ENCODE measurements at regions not wholly inside any gene's neighbourhood (a gene's known extent, or its start where the extent isn't known, plus 50 kb on each side); places are given as distances from the start of the nearest gene placed in this dataset.
"Not testable (repeated sequence)": the region's sequence is repeated elsewhere in the genome, so short reads cannot be mapped to it uniquely, and the experiment has no call there.

GRCh38 chr2:138291805-138292204 lies 209.8 kb upstream of the SPOPL start:
- no peak for DNase-seq (ENCODE audit: low spot score)
- intact Hi-C loops (cut with DNase I): no loop called here

GRCh38 chr2:138293045-138293444 lies 208.5 kb upstream of the SPOPL start:
- intact Hi-C loops (cut with DNase I): no loop called here
- no peak for DNase-seq (ENCODE audit: low spot score)

DNA sequence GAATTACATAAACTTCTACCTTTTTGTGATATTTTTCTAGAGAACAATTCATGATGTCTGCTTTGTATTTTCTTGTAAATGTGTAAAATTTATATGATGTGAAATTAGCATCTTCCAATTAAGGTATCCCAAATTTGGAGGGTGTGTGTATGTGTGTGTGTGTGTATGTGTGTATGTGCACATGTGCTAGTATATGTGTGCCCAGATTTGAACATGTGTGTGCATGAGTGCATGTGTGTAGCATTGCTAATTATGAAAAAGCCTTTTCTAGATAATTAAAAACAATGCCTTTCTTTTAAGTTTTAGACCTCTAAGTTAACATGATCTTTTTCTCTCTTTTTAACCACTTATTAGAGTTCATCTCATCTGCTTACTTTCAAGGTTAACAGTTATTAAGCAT lies 208.0 kb upstream of the SPOPL start:
- no peak for DNase-seq (ENCODE audit: low spot score)
- intact Hi-C loops (cut with DNase I): no loop called here

GRCh38 chr2:138294451-138294850 lies 207.1 kb upstream of the SPOPL start:
- no peak for DNase-seq (ENCODE audit: low spot score)
- intact Hi-C loops (cut with DNase I): no loop called here

DNA sequence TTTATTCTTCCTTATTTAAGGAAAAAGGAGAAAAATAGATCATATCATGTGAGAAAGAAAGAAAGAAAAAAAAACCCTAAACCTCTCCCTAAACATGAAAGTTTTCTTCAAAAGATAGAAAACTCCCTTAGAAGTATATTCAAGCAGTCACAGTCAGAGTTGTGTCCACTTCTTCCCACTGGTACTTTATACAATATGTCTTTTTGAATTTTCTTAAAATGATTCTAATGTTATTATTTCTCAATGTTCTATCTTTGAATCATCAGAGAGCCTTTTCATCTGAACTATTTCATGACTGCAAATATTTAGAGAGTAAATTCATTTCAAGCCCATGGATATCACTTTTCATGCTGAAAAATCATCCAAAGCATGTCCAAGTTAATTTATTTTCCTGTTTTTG lies 205.2 kb upstream of the SPOPL start:
- intact Hi-C loops (cut with DNase I): no loop called here
- DNase-seq (ENCODE audit: low spot score): no peak

DNA sequence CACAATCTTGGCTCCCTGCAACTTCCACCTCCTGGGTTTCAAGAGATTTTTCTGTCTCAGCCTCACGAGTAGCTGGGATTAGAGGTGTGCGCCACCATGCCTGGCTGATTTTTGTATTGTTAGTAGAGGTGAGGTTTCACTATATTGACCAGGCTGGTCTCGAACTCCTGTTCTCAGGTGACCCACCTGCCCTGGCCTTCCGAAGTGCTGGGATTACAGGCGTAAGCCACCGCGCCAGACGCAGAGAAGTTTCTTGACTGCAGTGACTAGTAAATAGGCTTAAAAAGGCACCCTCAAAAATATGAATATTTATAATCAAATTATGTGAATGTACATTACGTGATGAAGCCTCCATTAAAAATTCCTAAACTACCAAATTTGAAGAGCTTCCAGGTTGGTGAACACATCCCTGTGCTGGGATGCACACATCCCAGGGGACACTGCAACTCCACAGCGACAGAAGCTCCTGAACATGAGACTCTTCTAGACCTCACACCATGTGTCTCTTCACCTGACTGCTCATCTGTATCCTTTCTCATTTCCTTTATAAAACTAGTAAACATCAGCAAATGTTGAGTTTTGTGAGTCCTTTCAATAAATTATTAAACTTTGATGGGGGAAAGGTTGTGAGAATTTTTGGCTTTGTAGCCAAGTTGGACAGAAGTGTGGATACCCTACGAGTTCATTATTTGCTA lies 203.3 kb upstream of the SPOPL start:
- no peak for DNase-seq (ENCODE audit: low spot score)
- intact Hi-C loops (cut with DNase I): no loop called here

DNA sequence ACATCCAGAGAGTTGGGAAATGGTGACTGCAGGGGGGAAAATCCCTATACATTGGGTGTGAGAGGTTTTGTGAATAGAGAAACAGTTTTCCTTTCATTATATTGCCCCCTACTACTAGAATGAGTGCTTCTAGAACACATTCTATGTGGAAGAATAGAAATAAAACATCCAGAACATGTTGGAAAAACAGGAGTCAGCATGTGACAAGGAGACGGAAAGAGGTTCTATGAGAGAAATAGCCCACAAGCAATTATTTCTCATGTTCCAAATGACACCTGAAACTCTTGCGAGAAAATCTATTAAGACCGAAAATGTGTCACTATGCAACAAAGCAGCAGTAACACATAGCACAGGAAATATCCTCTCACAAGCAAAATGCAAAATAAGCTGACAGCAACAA lies 202.7 kb upstream of the SPOPL start:
- intact Hi-C loops (cut with DNase I): no loop called here
- no peak for DNase-seq (ENCODE audit: low spot score)

- DNase-seq (ENCODE audit: low spot score): no peak
- intact Hi-C loops (cut with DNase I): no loop called here
Measured at GRCh38 chr2:138306626-138307025, 194.9 kb upstream of the SPOPL start.

GRCh38 chr2:138307099-138307498 lies 194.5 kb upstream of the SPOPL start:
- no peak for DNase-seq (ENCODE audit: low spot score)

DNA sequence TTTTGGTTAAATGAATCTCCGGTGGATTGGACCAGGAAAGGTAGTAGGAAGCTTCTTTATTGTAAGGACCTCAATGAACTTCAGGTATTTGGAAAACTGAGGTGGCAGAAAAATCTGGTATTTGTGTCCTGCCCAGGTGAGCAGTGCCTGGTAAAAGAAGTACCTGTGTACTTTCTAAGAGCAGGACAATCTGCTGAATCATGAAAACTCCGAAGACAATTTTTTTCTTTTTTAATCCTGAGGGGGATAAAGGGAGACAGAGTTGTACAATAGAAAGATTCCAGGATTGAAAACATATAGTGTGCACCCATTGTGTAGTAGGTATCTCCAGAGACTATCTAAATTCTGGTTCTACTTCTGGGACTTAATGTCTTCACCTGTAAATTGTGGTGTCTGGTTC lies 191.8 kb upstream of the SPOPL start:
- DNase-seq (ENCODE audit: low spot score): no peak
- intact Hi-C loops (cut with DNase I): no loop called here

More at GRCh38 chr2:138307099-138307498, 194.5 kb upstream of the SPOPL start:
- intact Hi-C loops (cut with DNase I): no loop called here

DNA sequence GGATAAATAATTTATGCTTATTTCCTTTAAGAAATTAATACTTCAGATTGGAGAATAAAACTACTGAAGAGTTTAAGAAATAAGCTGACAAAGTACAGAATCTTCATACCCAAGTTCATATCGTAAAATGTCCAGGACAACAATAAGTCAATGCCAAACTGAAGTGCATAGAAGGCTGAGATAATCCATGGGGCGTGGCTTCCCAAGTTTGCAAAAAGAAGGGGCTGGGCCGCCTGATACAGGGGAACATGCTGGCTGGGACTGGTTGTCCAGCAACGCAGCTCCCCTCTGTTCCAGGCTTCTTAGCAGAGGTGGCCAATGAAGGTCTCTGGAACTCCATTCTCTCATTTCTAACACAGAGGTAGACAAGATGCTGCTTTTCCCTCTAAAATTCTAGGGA lies 189.5 kb upstream of the SPOPL start:
- intact Hi-C loops (cut with DNase I): no loop called here
- DNase-seq (ENCODE audit: low spot score): no peak

DNA sequence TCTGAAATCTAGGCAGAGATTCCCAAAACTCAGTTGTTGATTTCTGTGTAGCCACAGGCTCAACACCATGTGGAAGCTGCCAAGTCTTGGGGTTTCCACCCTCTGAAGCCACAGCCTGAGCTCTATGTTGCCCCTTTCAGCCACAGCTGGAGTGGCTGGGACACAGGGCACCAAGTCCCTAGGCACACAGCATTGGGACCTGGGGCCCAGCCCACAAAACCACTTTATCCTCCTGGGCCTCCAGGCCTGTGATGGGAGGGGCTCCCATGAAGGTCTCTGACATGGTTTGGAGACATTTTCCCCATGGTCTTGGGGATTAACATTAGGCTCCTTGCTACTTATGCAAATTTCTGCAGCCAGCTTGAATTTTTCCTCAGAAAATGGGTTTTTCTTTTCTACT lies 186.0 kb upstream of the SPOPL start:
- DNase-seq (ENCODE audit: low spot score); intact Hi-C loops (cut with DNase I): not testable (repeated sequence)

GRCh38 chr2:138319616-138320015 lies 182.0 kb upstream of the SPOPL start:
- intact Hi-C loops (cut with DNase I): no loop called here
- no peak for DNase-seq (ENCODE audit: low spot score)

- intact Hi-C loops (cut with DNase I): no loop called here
- no peak for DNase-seq (ENCODE audit: low spot score)
Measured at GRCh38 chr2:138321458-138321857, 180.1 kb upstream of the SPOPL start.

- DNase-seq (ENCODE audit: low spot score): no peak
- intact Hi-C loops (cut with DNase I): no loop called here
Measured at GRCh38 chr2:138323382-138324067, 178.0 kb upstream of the SPOPL start.

DNA sequence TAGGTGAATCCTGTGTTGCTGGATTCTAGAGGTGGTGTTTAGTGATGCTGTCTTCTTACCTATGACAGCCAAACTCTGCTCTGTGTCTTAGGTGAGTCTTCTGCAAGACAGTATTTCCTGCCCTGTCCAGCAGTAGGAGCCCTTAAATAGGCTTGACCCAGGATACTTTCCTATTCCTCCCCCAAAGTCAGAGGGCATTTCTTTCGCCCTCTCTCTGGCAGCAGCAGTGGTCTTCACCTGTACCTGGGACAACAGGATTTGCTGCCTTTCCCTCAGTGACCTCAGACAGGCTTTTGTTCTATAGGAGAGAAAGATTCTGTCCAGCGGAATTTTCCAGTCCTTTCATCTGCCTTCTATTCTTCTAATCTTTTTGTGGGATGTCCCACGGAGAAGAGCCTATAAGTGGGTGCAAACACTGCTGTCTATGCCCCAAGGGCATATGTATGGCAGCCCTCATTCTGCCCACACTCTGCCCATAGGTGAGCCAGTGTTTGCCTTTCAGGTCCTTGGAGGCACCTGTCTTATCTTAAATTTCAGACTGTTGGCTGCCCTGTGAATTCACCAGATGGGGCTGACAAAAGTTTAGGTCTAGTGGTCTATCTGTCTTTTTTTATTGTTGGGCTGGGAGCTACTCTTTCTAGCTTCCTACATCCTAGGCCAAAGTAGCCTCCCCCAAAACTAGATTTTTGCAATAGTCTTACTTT lies 177.3 kb upstream of the SPOPL start:
- no peak for DNase-seq (ENCODE audit: low spot score)
- intact Hi-C loops (cut with DNase I): no loop called here

DNA sequence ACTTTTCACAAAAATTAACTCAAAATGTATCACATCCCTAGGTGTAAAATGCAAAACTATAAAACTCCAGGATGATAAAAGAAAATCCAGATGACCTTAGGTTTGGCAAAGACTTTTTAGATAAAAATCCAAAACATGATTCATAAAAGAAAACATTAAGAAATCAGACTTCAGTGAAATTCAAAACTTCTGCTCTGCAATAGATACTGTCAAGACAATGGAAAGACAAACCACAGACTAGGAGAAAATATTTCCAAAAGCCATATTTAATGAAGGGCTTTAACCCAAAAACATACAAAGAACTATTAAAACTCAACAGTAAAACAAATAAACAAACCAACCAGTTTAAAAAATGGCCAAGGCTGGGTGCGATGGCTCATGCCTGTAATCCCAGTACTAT lies 173.6 kb upstream of the SPOPL start:
- intact Hi-C loops (cut with DNase I): no loop called here

DNA sequence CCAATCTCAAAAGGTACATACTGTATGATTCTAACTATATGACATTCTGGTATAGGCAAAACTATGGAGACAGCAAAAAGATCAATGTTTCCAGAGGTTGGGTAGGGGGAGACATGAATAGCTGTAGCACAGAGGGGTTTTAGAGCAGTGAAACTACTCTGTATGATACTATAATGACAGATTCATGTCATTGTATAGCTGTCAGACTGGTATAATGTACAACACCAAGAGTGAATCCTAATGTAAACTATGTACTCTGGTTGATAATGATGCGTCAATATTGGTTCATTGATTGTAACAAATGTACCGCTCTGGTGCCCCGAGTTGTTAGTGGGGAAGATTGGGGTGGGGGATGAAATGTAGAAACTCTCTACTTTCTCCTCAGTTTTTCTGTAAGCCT lies 172.4 kb upstream of the SPOPL start:
- intact Hi-C loops (cut with DNase I): no loop called here
- DNase-seq (ENCODE audit: low spot score): no peak

More for the DNA sequence above, 173.6 kb upstream of the SPOPL start:
- no peak for DNase-seq (ENCODE audit: low spot score)

DNA sequence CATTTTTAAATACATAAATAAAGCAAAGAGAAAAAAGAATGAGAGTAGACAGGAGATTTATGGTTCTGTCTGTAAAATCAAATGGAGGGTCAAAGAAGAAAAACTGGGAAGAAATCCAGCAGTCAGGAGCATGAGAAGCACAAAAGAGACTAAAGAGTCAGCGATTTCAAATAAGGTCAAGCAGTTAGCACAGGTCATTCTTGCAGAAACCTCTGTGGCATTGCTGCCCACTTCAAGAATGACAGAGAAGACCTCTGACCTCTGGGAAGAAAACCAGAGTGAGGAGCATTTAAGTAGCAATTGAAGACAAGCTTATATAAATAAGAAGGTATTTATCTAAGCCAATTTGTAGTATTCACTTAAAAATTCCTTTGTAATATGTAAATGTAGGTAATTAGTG lies 172.0 kb upstream of the SPOPL start:
- intact Hi-C loops (cut with DNase I): no loop called here
- DNase-seq (ENCODE audit: low spot score): no peak

DNA sequence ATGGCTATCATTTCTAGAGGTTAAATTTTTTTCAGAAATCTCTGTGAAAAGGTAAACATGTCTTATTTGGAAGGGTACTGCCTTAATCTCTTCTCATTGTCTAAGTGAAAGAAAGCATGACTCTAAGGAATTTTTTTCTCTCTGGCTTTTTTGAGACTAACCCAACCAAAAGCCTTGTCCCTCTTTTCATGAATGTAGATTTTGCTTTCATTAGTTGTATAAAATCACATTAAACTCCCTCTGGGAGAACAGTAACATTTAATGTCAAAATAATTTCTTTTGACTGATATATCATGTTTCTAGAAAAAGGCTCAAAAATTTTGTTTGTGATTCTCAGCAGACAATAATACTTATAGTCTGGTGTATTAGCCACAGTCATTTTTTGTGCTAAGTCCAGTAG lies 168.4 kb upstream of the SPOPL start:
- DNase-seq (ENCODE audit: low spot score): no peak
- intact Hi-C loops (cut with DNase I): no loop called here

DNA sequence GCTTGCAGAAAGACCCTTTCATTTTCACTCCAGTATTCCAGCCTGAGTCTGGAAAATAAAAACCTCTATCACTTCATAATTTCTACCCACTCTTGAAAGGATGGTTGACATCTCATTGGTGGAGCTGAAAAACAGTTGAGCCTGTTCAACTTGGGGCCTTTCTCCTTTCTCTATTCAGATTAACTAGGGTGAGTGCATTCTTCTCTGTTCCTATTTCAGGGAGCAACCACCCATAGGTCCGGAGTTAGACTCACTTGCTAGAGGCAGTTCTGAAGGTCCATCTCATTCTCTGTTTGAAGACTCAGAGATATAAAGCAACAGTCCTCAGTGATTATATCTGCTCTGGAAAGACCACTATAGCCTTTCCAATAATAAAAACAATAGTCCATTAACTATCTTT lies 167.9 kb upstream of the SPOPL start:
- DNase-seq (ENCODE audit: low spot score): no peak
- intact Hi-C loops (cut with DNase I): no loop called here

Data from cardiac septum (tissue), 1 donor.